ENCODE measurements at regions not wholly inside any gene's neighbourhood (a gene's known extent, or its start where the extent isn't known, plus 50 kb on each side); places are given as distances from the start of the nearest gene placed in this dataset.
"Not testable (repeated sequence)": the region's sequence is repeated elsewhere in the genome, so short reads cannot be mapped to it uniquely, and the experiment has no call there.

DNA sequence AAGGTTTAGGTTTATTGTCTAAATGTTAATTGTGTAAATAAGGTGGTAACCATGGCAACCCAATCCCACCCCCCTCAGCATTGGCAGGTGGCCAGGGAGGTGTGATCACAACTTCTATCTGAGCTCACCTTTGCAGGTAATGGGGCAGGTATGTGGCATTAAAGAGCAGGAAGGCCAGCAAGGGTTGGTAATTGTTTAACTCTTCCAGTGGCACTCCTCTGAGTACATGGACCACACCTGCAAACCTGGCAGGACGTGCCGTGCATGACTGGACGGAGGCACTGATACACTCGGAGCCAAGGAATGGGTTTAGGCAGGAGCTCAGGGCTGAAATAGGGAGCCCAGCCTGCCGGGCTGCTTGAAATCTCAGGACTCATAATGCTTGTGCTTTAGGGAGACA is 107.0 kb upstream of the BMP2 start:
- Histone ChIP-seq H3K9me3 (replicated peaks in 1 of 11) (peaks cover 0 to 23% (median 17%) of the 10 kb centered on the region in 11 experiments; a peak in 15 of 22 replicates), H3K9ac (no peak overlapping the region), H4K20me1 (no peaks in the 10 kb centered on the region), H3K4me2 (no peak overlapping the region), H3K27ac (no peak overlapping the region), H3K36me3 (no peaks in the 10 kb centered on the region), H3K4me1 (peaks cover 0 to 23% (median 11%) of the 10 kb centered on the region in 10 experiments; a peak in 15 of 20 replicates), H3K27me3 (no peaks in the 10 kb centered on the region), H3K4me3 (no peak overlapping the region)
- TF ChIP-seq Cebpa-rat (IDR thresholded peaks at IDR 0.05) = no peak

DNA sequence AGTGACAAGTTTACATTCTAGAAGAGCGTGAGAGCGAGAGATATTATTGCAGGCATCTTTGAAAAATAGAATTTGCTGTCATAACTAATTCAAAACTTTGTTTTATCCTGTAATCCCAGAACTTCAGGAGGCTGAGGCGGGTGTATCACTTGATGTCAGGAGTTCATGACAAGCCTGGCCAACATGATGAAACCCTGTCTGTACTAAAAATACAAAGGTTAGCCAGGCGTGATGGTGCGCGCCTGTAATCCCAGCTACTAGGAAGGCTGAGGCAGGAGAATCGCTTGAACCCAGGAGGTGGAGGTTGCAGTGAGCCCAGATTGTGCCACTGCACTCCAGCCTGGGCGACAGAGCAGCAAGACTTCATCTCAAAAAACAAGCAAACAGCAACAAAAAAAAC is 108.6 kb upstream of the BMP2 start:
- not testable (repeated sequence) for H3K36me3 ChIP-seq, H3K4me3 ChIP-seq, H3K27ac ChIP-seq, H3K27me3 ChIP-seq, H3K9ac ChIP-seq, H4K20me1 ChIP-seq, H3K4me2 ChIP-seq
- Histone ChIP-seq H3K9me3 (replicated peaks in 1 of 11) (peaks cover 0 to 18% (median 13%) of the 10 kb centered on the region in 11 experiments; a peak in 15 of 22 replicates), H3K4me1 (peaks cover 6 to 33% (median 20%) of the 10 kb centered on the region in 10 experiments; a peak in 19 of 20 replicates)

DNA sequence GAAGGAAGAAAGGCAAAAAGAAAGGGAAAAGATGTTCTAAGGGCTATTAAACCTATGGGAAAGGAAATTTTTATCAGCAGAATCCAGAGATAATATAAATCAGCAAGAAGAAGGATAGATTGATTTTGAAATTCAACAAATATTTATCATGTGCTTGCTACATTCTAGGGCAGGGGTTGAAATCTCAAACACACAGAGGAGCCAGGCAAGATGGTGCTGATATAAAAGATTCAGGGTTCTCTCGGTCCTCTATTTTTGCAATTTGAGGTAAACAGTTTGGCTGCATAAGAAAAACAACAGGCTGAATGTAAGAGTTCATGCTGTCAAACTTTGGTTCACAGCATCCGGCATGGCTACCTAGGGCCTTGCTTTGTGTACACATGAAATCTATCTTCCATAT is 109.6 kb upstream of the BMP2 start:
- Histone ChIP-seq H3K9me3 (replicated peaks in 1 of 11) (peaks cover 0 to 14% (median 7%) of the 10 kb centered on the region in 11 experiments; a peak in 6 of 22 replicates), H3K4me2 (no peak overlapping the region), H3K9ac (no peak overlapping the region), H3K27me3 (no peaks in the 10 kb centered on the region), H4K20me1 (no peaks in the 10 kb centered on the region), H3K36me3 (no peaks in the 10 kb centered on the region), H3K27ac (no peak overlapping the region), H3K4me1 (peaks cover 6 to 28% (median 19%) of the 10 kb centered on the region in 10 experiments; a peak in 19 of 20 replicates), H3K4me3 (no peak overlapping the region)
- no peak for TF ChIP-seq Cebpa-rat (IDR thresholded peaks at IDR 0.05)

DNA sequence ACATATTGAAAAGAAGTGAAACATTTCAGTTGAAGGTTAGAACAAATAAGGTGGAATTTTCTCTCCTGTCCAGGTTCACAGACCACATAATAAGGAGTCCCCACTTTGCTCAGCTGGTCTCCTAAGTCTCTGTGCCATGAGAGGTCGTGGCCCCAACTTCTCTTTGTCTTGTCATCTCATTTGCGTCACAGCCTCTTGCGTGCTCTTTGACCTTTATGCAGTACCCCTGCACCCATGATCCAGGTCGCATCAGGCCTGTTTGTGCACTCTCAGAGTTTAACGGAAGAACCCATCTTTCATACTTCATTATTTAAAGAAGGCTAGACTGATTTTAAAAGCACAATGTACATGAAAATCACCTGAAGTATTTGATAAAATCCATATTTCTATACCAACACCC is 110.4 kb upstream of the BMP2 start:
- Histone ChIP-seq H3K9me3 (replicated peaks in 1 of 11) (peaks cover 0 to 11% (median 6%) of the 10 kb centered on the region in 11 experiments; a peak in 6 of 22 replicates), H3K27me3 (no peaks in the 10 kb centered on the region), H3K9ac (no peak overlapping the region), H3K27ac (no peak overlapping the region), H4K20me1 (no peaks in the 10 kb centered on the region), H3K4me1 (peaks cover 6 to 28% (median 19%) of the 10 kb centered on the region in 10 experiments; a peak in 19 of 20 replicates), H3K4me3 (no peak overlapping the region), H3K36me3 (no peaks in the 10 kb centered on the region), H3K4me2 (no peak overlapping the region)
- TF ChIP-seq Cebpa-rat (IDR thresholded peaks at IDR 0.05) = no peak

DNA sequence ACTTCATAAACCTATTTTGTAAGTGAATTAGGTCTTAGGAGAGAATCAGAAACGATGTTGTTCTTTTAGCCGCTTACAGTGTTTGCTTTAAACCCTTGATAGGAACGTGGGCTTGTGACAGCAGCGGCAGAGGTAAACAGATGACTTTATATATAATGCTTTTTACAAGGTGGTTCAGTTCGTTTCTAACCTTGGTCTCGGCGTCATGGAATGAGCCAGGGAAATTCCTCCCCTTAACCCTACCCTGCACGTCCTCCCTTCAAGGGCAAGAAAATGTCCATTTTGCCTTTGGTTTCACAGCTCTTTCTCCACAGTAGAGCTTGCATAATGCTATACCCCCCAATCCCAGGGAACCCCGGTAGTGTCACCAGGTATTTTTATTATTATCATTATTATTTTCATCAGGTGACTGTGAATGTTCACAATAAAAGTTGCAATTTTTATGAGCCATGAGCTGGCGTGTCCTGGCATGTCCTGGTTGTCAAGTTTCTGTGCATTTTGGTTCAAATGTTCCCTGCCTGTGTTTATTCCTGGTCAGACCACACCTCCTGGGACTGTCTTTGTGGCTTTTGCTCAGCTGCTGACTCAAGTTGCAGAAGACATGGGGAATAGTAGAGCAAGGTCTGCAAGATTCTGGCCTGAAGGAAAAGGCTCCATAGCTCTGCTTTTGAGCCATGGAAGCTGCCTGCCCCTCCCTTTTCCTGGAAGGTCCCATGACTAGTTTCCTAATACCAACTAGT is 112.8 kb upstream of the BMP2 start:
- Histone ChIP-seq H3K4me3 (no peak overlapping the region), H3K9ac (no peak overlapping the region), H3K36me3 (no peaks in the 10 kb centered on the region), H3K9me3 (replicated peaks in 1 of 11) (no peaks in the 10 kb centered on the region; a peak in 1 of 22 replicates), H3K27me3 (no peaks in the 10 kb centered on the region), H3K4me1 (peaks cover 6 to 28% (median 19%) of the 10 kb centered on the region in 10 experiments; a peak in 19 of 20 replicates), H3K27ac (peak overlapping the region in 1 of 11 experiments; percentile 5; a peak in 1 of 22 replicates), H3K4me2 (peak overlapping the region; percentile 37 to 81 (median 63)), H4K20me1 (no peaks in the 10 kb centered on the region)
- no peak for TF ChIP-seq Cebpa-rat (IDR thresholded peaks at IDR 0.05)

DNA sequence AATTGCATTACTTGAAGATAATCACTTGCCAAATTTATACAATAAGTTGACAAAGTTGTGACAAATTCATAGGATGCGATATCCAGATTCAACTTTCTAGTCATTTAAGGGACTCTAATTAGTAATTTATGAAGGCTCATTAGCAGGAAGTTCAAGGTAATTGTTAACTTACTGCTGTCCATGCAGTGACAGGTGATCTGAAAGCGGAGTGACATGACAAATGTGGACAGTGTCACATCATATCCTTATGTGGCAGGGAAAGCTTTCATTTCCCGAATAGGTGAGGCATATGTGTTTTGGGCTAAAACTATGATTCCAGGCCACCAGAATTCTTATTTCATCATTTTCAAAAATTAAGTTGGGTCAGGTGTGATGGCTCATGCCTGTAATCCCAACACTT is 115.9 kb upstream of the BMP2 start:
- Histone ChIP-seq H3K36me3 (no peaks in the 10 kb centered on the region), H3K27me3 (no peaks in the 10 kb centered on the region), H3K9me3 (replicated peaks in 1 of 11) (peaks cover 0 to 11% (median 4%) of the 10 kb centered on the region in 11 experiments; a peak in 6 of 22 replicates), H3K4me2 (no peak overlapping the region), H4K20me1 (no peaks in the 10 kb centered on the region), H3K27ac (no peak overlapping the region), H3K4me1 (peaks cover 6 to 27% (median 18%) of the 10 kb centered on the region in 10 experiments; a peak in 19 of 20 replicates), H3K4me3 (no peak overlapping the region), H3K9ac (no peak overlapping the region)
- TF ChIP-seq Cebpa-rat (IDR thresholded peaks at IDR 0.05) = no peak

DNA sequence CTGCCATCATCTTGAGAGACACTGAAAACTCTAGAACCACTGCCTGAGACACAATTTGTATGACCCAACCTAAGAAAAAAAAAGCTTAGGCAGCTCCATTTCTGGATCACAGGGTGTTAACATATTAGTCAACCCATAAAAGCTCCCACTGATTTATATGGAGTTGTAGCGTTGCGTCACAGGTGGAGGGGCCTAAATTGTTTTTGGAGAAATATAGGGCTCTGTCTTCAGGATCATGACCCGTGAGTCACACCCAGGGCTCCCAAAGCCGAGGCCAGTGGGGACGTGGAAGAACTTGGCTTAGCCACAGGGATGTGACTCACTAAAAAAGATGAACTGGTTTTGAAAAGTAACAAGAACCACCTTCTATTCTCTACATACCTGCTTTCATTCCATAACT is 116.5 kb upstream of the BMP2 start:
- no peaks in the 10 kb centered on the region for H3K27me3 ChIP-seq
- no peak overlapping the region for H3K27ac ChIP-seq
- TF ChIP-seq Cebpa-rat (IDR thresholded peaks at IDR 0.05) = no peak
- no peak overlapping the region for H3K4me2 ChIP-seq
- H3K4me1 ChIP-seq = peaks cover 6 to 23% (median 17%) of the 10 kb centered on the region in 10 experiments; a peak in 19 of 20 replicates
- H3K9me3 ChIP-seq (replicated peaks in 1 of 11) = peaks cover 0 to 11% (median 4%) of the 10 kb centered on the region in 11 experiments; a peak in 5 of 22 replicates
- no peaks in the 10 kb centered on the region for H4K20me1 ChIP-seq
- no peaks in the 10 kb centered on the region for H3K36me3 ChIP-seq
- H3K9ac ChIP-seq = no peak overlapping the region
- H3K4me3 ChIP-seq = no peak overlapping the region

DNA sequence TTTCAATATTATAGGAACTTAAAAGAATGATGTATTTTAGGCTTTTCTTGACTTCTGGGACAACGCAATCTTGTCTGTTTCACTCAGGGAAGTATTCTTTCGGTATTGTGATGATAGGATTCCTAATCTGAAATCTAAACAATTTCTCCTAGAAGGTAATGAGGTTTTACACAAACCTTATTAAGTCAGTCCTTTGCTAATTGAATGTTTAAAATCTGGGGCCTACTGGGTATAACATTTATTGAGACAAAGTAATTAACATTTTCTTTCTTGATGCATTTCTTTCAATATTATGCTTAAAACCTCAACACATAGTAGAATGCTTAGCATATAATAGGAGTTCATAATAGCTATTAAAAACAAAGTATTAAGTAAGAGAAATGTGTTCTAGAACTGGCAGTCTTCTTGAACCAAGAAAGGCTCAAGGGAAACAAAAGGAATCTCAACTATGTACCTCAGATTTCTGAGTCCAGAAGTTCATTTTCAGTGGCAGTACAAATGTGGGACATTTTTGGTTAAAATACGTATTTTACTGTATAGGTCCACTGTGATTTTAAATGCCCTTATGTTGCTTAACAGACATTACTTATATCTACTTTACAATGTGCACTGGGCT is 121.4 kb upstream of the BMP2 start:
- no peak overlapping the region for H3K27ac ChIP-seq
- H3K4me3 ChIP-seq = no peak overlapping the region
- H3K4me1 ChIP-seq = peaks cover 13 to 41% (median 30%) of the 10 kb centered on the region in 10 experiments; a peak in 19 of 20 replicates
- H4K20me1 ChIP-seq = no peaks in the 10 kb centered on the region
- H3K27me3 ChIP-seq = no peaks in the 10 kb centered on the region
- H3K9ac ChIP-seq = no peak overlapping the region
- H3K36me3 ChIP-seq = no peaks in the 10 kb centered on the region
- H3K9me3 ChIP-seq (replicated peaks in 1 of 11) = peaks cover 0 to 11% (median 4%) of the 10 kb centered on the region in 11 experiments; a peak in 6 of 22 replicates
- H3K4me2 ChIP-seq = no peak overlapping the region
- no peak for TF ChIP-seq Cebpa-rat (IDR thresholded peaks at IDR 0.05)

Measured in BLaER1 treated with 17β-estradiol and CSF1 and Interleukin-3, amounts not matched to agents 10 nM and 100 nM (cell line).